ENCODE measurements at regions not wholly inside any gene's neighbourhood (a gene's known extent, or its start where the extent isn't known, plus 50 kb on each side); places are given as distances from the start of the nearest gene placed in this dataset.
"Not testable (repeated sequence)": the region's sequence is repeated elsewhere in the genome, so short reads cannot be mapped to it uniquely, and the experiment has no call there.

GRCh38 chr11:37451903-37452302, 853.9 kb upstream of the RAG2 start:
- Histone ChIP-seq H3K4me3 (no peak overlapping the region), H3K27ac (no peak overlapping the region), H3K9me3 (no peaks in the 10 kb centered on the region), H3K4me1 (no peaks in the 10 kb centered on the region), H3K27me3 (no peaks in the 10 kb centered on the region), H3K36me3 (no peaks in the 10 kb centered on the region)
- TF ChIP-seq CTCF (IDR thresholded peaks at IDR 0.05) (no peak), POLR2A (IDR thresholded peaks at IDR 0.05) (no peak)
- intact Hi-C loops (cut with DNase I; ENCODE audit: low total_unique reads) = no loop called here
- DNase-seq = no peak

GRCh38 chr11:37450613-37451012, 852.6 kb upstream of the RAG2 start:
- H3K4me1 ChIP-seq = no peaks in the 10 kb centered on the region
- no peaks in the 10 kb centered on the region for H3K27me3 ChIP-seq
- no peaks in the 10 kb centered on the region for H3K36me3 ChIP-seq
- H3K4me3 ChIP-seq = no peak overlapping the region
- no peaks in the 10 kb centered on the region for H3K9me3 ChIP-seq
- intact Hi-C loops (cut with DNase I; ENCODE audit: low total_unique reads) = no loop called here
- no peak for DNase-seq
- TF ChIP-seq POLR2A (IDR thresholded peaks at IDR 0.05) (no peak), CTCF (IDR thresholded peaks at IDR 0.05) (no peak)
- H3K27ac ChIP-seq = no peak overlapping the region

- intact Hi-C loops (cut with DNase I; ENCODE audit: low total_unique reads) = no loop called here
- TF ChIP-seq POLR2A (IDR thresholded peaks at IDR 0.05) (no peak), CTCF (IDR thresholded peaks at IDR 0.05) (no peak)
- H3K4me3 ChIP-seq = no peak overlapping the region
- H3K27me3 ChIP-seq = no peaks in the 10 kb centered on the region
- H3K9me3 ChIP-seq = no peaks in the 10 kb centered on the region
- H3K4me1 ChIP-seq = no peaks in the 10 kb centered on the region
- DNase-seq = no peak
- H3K36me3 ChIP-seq = no peaks in the 10 kb centered on the region
- no peak overlapping the region for H3K27ac ChIP-seq
Measured at GRCh38 chr11:37449146-37449545, 851.1 kb upstream of the RAG2 start.

- intact Hi-C loops (cut with DNase I; ENCODE audit: low total_unique reads) = no loop called here
- DNase-seq = no peak
- H3K27ac ChIP-seq = no peak overlapping the region
- H3K9me3 ChIP-seq = no peaks in the 10 kb centered on the region
- H3K27me3 ChIP-seq = no peaks in the 10 kb centered on the region
- no peaks in the 10 kb centered on the region for H3K4me1 ChIP-seq
- no peaks in the 10 kb centered on the region for H3K36me3 ChIP-seq
- TF ChIP-seq POLR2A (IDR thresholded peaks at IDR 0.05) = no peak
- TF ChIP-seq CTCF (IDR thresholded peaks at IDR 0.05) = no peak
- no peak overlapping the region for H3K4me3 ChIP-seq
Measured at GRCh38 chr11:37442576-37442975, 844.5 kb upstream of the RAG2 start.

- H3K27ac ChIP-seq; H3K4me3 ChIP-seq; intact Hi-C loops (cut with DNase I; ENCODE audit: low total_unique reads); H3K4me1 ChIP-seq; DNase-seq; H3K27me3 ChIP-seq; H3K9me3 ChIP-seq; H3K36me3 ChIP-seq: not testable (repeated sequence)
Measured at GRCh38 chr11:37431633-37432230, 833.7 kb upstream of the RAG2 start.

- DNase-seq; H3K9me3 ChIP-seq; H3K27ac ChIP-seq; H3K4me3 ChIP-seq; H3K4me1 ChIP-seq; H3K27me3 ChIP-seq; intact Hi-C loops (cut with DNase I; ENCODE audit: low total_unique reads); H3K36me3 ChIP-seq: not testable (repeated sequence)
Measured at GRCh38 chr11:37430966-37431632, 833.1 kb upstream of the RAG2 start.

All from uterus (tissue), 3 donors.